Body of pancreas (tissue), 4 donors: ENCODE measurements at regions not wholly inside any gene's neighbourhood (a gene's known extent, or its start where the extent isn't known, plus 50 kb on each side); places are given as distances from the start of the nearest gene placed in this dataset.

Source experiments
- POLR2A ChIP-seq, 3 donors: fragments of 450-650 bp; IDR thresholded peaks; one replicate each; pipeline ENCODE4 v1.6.1; 2016; ENCODE audit warnings: antibody characterized with exemption in 3 of 3, mild to moderate bottlenecking in 2 of 3
- TF ChIP-seq, protein P1 (sequence below), 7 experiments: fragments of 450-650 bp in 4 of 7; fragments of 200-600 bp in 3 of 7; sonication (generic) in 3 of 7; IDR thresholded peaks; one replicate each; pipeline ENCODE4 v1.5.1; 2016 to 2019; ENCODE audit warnings: antibody characterized with exemption in 7 of 7

DNA sequence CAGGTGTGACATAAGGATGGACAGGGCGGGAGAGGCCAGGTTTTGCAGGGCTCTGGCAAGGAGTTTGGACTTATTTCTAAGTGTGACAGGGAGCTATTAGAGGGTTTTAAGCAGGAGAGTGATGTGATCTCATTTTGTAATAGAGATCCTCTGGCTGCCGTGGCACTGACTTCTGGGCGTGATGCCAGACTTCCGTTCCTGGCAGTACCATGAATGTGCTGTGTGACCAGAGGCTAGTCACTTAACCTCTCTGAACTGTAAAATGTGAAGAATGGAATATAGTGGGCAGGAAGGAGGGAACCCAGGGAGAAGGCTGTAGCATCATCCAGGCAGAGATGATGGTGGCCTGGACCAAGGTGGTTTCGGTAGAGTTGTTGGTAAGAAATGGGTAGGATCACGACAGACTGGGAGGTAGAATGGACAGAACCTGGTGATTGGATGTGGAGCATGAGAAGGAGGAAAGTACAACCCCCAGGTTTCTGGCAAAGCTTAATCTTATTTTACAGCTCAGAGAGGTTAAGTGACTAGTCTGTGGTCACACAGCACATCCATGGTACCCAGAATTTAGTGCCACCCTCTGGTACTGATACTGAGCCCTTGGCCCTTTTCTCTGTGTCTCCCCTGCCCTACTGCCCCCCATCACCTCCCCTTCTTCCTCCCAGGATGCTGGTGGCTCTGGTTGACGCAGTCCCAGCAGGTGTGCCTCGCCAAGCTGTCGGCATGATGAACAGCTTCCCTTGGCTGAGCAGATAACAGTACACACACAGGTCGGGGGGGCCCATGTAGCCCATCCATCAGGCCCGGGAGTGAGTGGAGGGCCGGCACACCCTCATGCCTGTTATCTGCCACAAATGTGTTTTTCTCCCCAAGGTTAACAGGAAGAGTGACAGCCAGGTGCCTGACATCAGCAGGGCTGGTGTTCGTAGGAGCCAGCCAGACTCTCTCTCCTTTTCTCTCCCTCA lies 52.9 kb upstream of the CTNNBL1 start:
- TF ChIP-seq, protein P1, sequence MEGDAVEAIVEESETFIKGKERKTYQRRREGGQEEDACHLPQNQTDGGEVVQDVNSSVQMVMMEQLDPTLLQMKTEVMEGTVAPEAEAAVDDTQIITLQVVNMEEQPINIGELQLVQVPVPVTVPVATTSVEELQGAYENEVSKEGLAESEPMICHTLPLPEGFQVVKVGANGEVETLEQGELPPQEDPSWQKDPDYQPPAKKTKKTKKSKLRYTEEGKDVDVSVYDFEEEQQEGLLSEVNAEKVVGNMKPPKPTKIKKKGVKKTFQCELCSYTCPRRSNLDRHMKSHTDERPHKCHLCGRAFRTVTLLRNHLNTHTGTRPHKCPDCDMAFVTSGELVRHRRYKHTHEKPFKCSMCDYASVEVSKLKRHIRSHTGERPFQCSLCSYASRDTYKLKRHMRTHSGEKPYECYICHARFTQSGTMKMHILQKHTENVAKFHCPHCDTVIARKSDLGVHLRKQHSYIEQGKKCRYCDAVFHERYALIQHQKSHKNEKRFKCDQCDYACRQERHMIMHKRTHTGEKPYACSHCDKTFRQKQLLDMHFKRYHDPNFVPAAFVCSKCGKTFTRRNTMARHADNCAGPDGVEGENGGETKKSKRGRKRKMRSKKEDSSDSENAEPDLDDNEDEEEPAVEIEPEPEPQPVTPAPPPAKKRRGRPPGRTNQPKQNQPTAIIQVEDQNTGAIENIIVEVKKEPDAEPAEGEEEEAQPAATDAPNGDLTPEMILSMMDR (IDR thresholded peaks at IDR 0.05): no peak
- TF ChIP-seq POLR2A (IDR thresholded peaks at IDR 0.05): no peak
